Thyroid gland (tissue), 4 donors: ENCODE measurements at regions not wholly inside any gene's neighbourhood (a gene's known extent, or its start where the extent isn't known, plus 50 kb on each side); places are given as distances from the start of the nearest gene placed in this dataset.

Experiments
- DNase-seq, 2 donors: peaks; one replicate each; pipeline ENCODE4 v3.0.0-alpha.2; 2019
- H3K27ac ChIP-seq, 3 donors: fragments of 200-600 bp; sonication (generic); 1 replicate in 2 of 3; 2 replicates in 1 of 3; pipeline ENCODE4 v1.5.1; 2016 to 2019; ENCODE audit warnings: mild to moderate bottlenecking in 1 of 3, moderate library complexity in 1 of 3
- H3K27me3 ChIP-seq: fragments of 200-600 bp; sonication (generic); one replicate; pipeline ENCODE4 v1.5.1; 2019
- H3K36me3 ChIP-seq, 2 donors: fragments of 200-600 bp; sonication (generic); one replicate each; pipeline ENCODE4 v1.5.1; 2016 to 2019
- H3K4me1 ChIP-seq, 2 donors: fragments of 200-600 bp; sonication (generic); one replicate each; pipeline ENCODE4 v1.5.1; 2017 to 2019
- H3K4me3 ChIP-seq, 3 donors: fragments of 200-600 bp; sonication (generic); replicated peaks in 1 of 3; 1 replicate in 2 of 3; 2 replicates in 1 of 3; pipeline ENCODE4 v1.5.1; 2016; ENCODE audit warnings: mild to moderate bottlenecking in 1 of 3
- H3K9me3 ChIP-seq: fragments of 200-600 bp; sonication (generic); one replicate; pipeline ENCODE4 v1.5.1; 2017
- CTCF ChIP-seq, 6 experiments: fragments of 200-600 bp in 3 of 6; fragments of 450-650 bp in 3 of 6; sonication (generic) in 3 of 6; IDR thresholded peaks; one replicate each; pipeline ENCODE4 v1.5.1; 2016 to 2019; ENCODE audit warnings: antibody characterized with exemption in 6 of 6, mild to moderate bottlenecking in 2 of 6, inconsistent platforms in 1 of 6, moderate library complexity in 1 of 6
- POLR2A ChIP-seq, 2 donors: fragments of 450-650 bp; IDR thresholded peaks; one replicate each; pipeline ENCODE4 v1.6.1; 2017; ENCODE audit warnings: antibody characterized with exemption in 2 of 2, mild to moderate bottlenecking in 2 of 2, moderate library complexity in 1 of 2
- WGBS, 2 donors: methylation state at CpG; one replicate each; pipeline ENCODE4 v1.1.5; 2017; 5-methylcytosine and 5-hydroxymethylcytosine counted together
- intact Hi-C: fragments of 100-400 bp; cut with DNase I; formaldehyde crosslinking; loops from one replicate; pipeline ENCODE4 v1.15.1; 2023

GRCh38 chrX:114134465-114134864 is 449.4 kb upstream of the HTR2C start:
- H3K4me1 ChIP-seq: no peaks in the 10 kb centered on the region
- TF ChIP-seq CTCF (IDR thresholded peaks at IDR 0.05) (no peak), POLR2A (IDR thresholded peaks at IDR 0.05) (no peak)

GRCh38 chrX:114127411-114128025 is 456.4 kb upstream of the HTR2C start:
- intact Hi-C loops: no loop called here
- Histone ChIP-seq H3K4me1 (no peaks in the 10 kb centered on the region), H3K27ac (no peak overlapping the region), H3K27me3 (no peaks in the 10 kb centered on the region), H3K36me3 (no peaks in the 10 kb centered on the region), H3K9me3 (no peaks in the 10 kb centered on the region), H3K4me3 (no peak overlapping the region)
- DNase-seq: no peak
- TF ChIP-seq POLR2A (IDR thresholded peaks at IDR 0.05) (no peak), CTCF (IDR thresholded peaks at IDR 0.05) (no peak)
- 38 to 62% methylated on average over 3 to 6 of the region's 13 CpGs for WGBS, 2 donors

More at GRCh38 chrX:114134465-114134864, 449.4 kb upstream of the HTR2C start:
- Histone ChIP-seq H3K27me3 (no peaks in the 10 kb centered on the region), H3K4me3 (no peak overlapping the region), H3K36me3 (no peaks in the 10 kb centered on the region), H3K9me3 (no peaks in the 10 kb centered on the region), H3K27ac (no peak overlapping the region)
- WGBS, 2 donors: 76 to 95% methylated on average over 1 of the region's 1 CpG
- DNase-seq: no peak
- intact Hi-C loops: no loop called here

- intact Hi-C loops: no loop called here
- no peak overlapping the region for H3K27ac ChIP-seq
- no peaks in the 10 kb centered on the region for H3K9me3 ChIP-seq
- DNase-seq: no peak
- TF ChIP-seq POLR2A (IDR thresholded peaks at IDR 0.05) (no peak), CTCF (IDR thresholded peaks at IDR 0.05) (no peak)
- H3K4me1 ChIP-seq: no peaks in the 10 kb centered on the region
- no peak overlapping the region for H3K4me3 ChIP-seq
- H3K27me3 ChIP-seq: no peaks in the 10 kb centered on the region
- WGBS, 2 donors: 33 to 53% methylated on average over 2 to 3 of the region's 5 CpGs
- H3K36me3 ChIP-seq: no peaks in the 10 kb centered on the region
Observed at GRCh38 chrX:114127005-114127404, 456.9 kb upstream of the HTR2C start.

- DNase-seq: no peak
- H3K27ac ChIP-seq: no peak overlapping the region
- no peaks in the 10 kb centered on the region for H3K4me1 ChIP-seq
- intact Hi-C loops: no loop called here
- H3K4me3 ChIP-seq: no peak overlapping the region
- H3K27me3 ChIP-seq: peaks cover 4% of the 10 kb centered on the region
- 78 to 85% methylated on average over 3 of the region's 3 CpGs for WGBS, 2 donors
- no peaks in the 10 kb centered on the region for H3K9me3 ChIP-seq
- TF ChIP-seq CTCF (IDR thresholded peaks at IDR 0.05) (no peak), POLR2A (IDR thresholded peaks at IDR 0.05) (no peak)
- H3K36me3 ChIP-seq: no peaks in the 10 kb centered on the region
Observed at GRCh38 chrX:114101081-114101480, 482.8 kb upstream of the HTR2C start.

- Histone ChIP-seq H3K4me1 (no peaks in the 10 kb centered on the region), H3K4me3 (no peak overlapping the region), H3K27me3 (no peaks in the 10 kb centered on the region), H3K9me3 (no peaks in the 10 kb centered on the region), H3K27ac (no peak overlapping the region), H3K36me3 (no peaks in the 10 kb centered on the region)
- intact Hi-C loops: no loop called here
- no peak for DNase-seq
- TF ChIP-seq CTCF (IDR thresholded peaks at IDR 0.05) (no peak), POLR2A (IDR thresholded peaks at IDR 0.05) (no peak)
- WGBS, 2 donors: 45% methylated on average over 2 of the region's 2 CpGs
Observed at GRCh38 chrX:114097866-114098265, 486.0 kb upstream of the HTR2C start.
